HG03039 (cell line): ENCODE measurements at regions not wholly inside any gene's neighbourhood (a gene's known extent, or its start where the extent isn't known, plus 50 kb on each side); places are given as distances from the start of the nearest gene placed in this dataset.

Source experiments
- ATAC-seq: cut with Tn5 transposase; IDR thresholded peaks from one replicate; pipeline ENCODE4 v1.9.1; 2021; ENCODE audit warnings: mild to moderate bottlenecking, moderate library complexity; ENCODE audit not compliant: unreplicated experiment

GRCh38 chr4:57916479-57916878 is 806.3 kb upstream of the IGFBP7 start:
- no peak for ATAC-seq

- no peak for ATAC-seq
Measured at GRCh38 chr4:57911203-57911602, 801.0 kb upstream of the IGFBP7 start.

GRCh38 chr4:57910151-57910550 is 800.0 kb upstream of the IGFBP7 start:
- no peak for ATAC-seq

GRCh38 chr4:57905965-57906364 is 795.8 kb upstream of the IGFBP7 start:
- ATAC-seq, result no peak

GRCh38 chr4:57877047-57877458 is 766.9 kb upstream of the IGFBP7 start:
- ATAC-seq, result no peak

GRCh38 chr4:57875829-57876392 is 765.7 kb upstream of the IGFBP7 start:
- no peak for ATAC-seq

GRCh38 chr4:57866468-57867171 is 756.4 kb upstream of the IGFBP7 start:
- ATAC-seq, result no peak

GRCh38 chr4:57865264-57865663 is 755.1 kb upstream of the IGFBP7 start:
- ATAC-seq, result peak; percentile 75

GRCh38 chr4:57854748-57855147 is 744.6 kb upstream of the IGFBP7 start:
- ATAC-seq, result no peak

GRCh38 chr4:57850141-57850540 is 740.0 kb upstream of the IGFBP7 start:
- ATAC-seq, result no peak

GRCh38 chr4:57832083-57832482 is 721.9 kb upstream of the IGFBP7 start:
- no peak for ATAC-seq

GRCh38 chr4:57789666-57790065 is 679.5 kb upstream of the IGFBP7 start:
- ATAC-seq, result no peak

- ATAC-seq, result no peak
Measured at GRCh38 chr4:57777876-57778275, 667.7 kb upstream of the IGFBP7 start.

GRCh38 chr4:57774681-57775080 is 664.5 kb upstream of the IGFBP7 start:
- no peak for ATAC-seq

GRCh38 chr4:57774171-57774570 is 664.0 kb upstream of the IGFBP7 start:
- ATAC-seq, result no peak

- ATAC-seq, result no peak
Measured at GRCh38 chr4:57766341-57766740, 656.2 kb upstream of the IGFBP7 start.

GRCh38 chr4:57764856-57765255 is 654.7 kb upstream of the IGFBP7 start:
- ATAC-seq, result no peak

- no peak for ATAC-seq
Measured at GRCh38 chr4:57763070-57763469, 652.9 kb upstream of the IGFBP7 start.

GRCh38 chr4:57740625-57741190 is 630.5 kb upstream of the IGFBP7 start:
- no peak for ATAC-seq

GRCh38 chr4:57736781-57737180 is 626.6 kb upstream of the IGFBP7 start:
- no peak for ATAC-seq

- ATAC-seq, result no peak
Measured at GRCh38 chr4:57734104-57734670, 624.0 kb upstream of the IGFBP7 start.
